ENCODE measurements at regions not wholly inside any gene's neighbourhood (a gene's known extent, or its start where the extent isn't known, plus 50 kb on each side); places are given as distances from the start of the nearest gene placed in this dataset.
A peak's percentile ranks its signal among the peaks of the same experiment; 100 is the strongest.

GRCh38 chr20:22470620-22471026 lies 113.7 kb downstream of the FOXA2 start:
- Histone ChIP-seq H3K36me3 (replicated peaks in 1 of 2; ENCODE audit: insufficient read depth in 1 of 2, low read depth in 2 of 2) (no peaks in the 10 kb centered on the region), H3K9me3 (no peaks in the 10 kb centered on the region), H3K4me3 (no peak overlapping the region), H3K4me1 (peaks cover 22% of the 10 kb centered on the region), H3K27ac (no peak overlapping the region), H3K27me3 (no peaks in the 10 kb centered on the region)
- WGBS, 2 donors: 27 to 29% methylated on average over 1 of the region's 1 CpG
- no peak for DNase-seq
- intact Hi-C loops (cut with DNase I): no loop called here
- TF ChIP-seq CTCF (IDR thresholded peaks at IDR 0.05) (no peak), POLR2A (IDR thresholded peaks at IDR 0.05) (no peak)
- no peak for ATAC-seq

GRCh38 chr20:22466447-22467171 lies 117.8 kb downstream of the FOXA2 start:
- Histone ChIP-seq H3K4me1 (peaks cover 34% of the 10 kb centered on the region), H3K27ac (peak overlapping the region in 3 of 4 donors; percentile 36 to 58 (median 53)), H3K4me3 (no peak overlapping the region), H3K36me3 (replicated peaks in 1 of 2; ENCODE audit: insufficient read depth in 1 of 2, low read depth in 2 of 2) (no peaks in the 10 kb centered on the region), H3K27me3 (no peaks in the 10 kb centered on the region), H3K9me3 (no peaks in the 10 kb centered on the region)
- DNase-seq (no peak), ATAC-seq (no peak)
- intact Hi-C loops (cut with DNase I): no loop called here
- no peak for TF ChIP-seq CTCF (IDR thresholded peaks at IDR 0.05)
- 71 to 76% methylated on average over 7 of the region's 7 CpGs for WGBS, 2 donors

GRCh38 chr20:22465622-22466446 lies 118.5 kb downstream of the FOXA2 start:
- H3K4me1 ChIP-seq: peaks cover 34% of the 10 kb centered on the region
- peak; percentile 71 for ATAC-seq
- intact Hi-C loops (cut with DNase I): no loop called here

GRCh38 chr20:22464312-22465003 lies 119.9 kb downstream of the FOXA2 start:
- Histone ChIP-seq H3K9me3 (no peaks in the 10 kb centered on the region), H3K4me1 (peaks cover 27% of the 10 kb centered on the region), H3K4me3 (no peak overlapping the region), H3K27ac (no peak overlapping the region), H3K27me3 (no peaks in the 10 kb centered on the region), H3K36me3 (replicated peaks in 1 of 2; ENCODE audit: insufficient read depth in 1 of 2, low read depth in 2 of 2) (no peaks in the 10 kb centered on the region)
- no peak for ATAC-seq
- TF ChIP-seq POLR2A (IDR thresholded peaks at IDR 0.05): no peak
- no peak for TF ChIP-seq CTCF (IDR thresholded peaks at IDR 0.05)
- WGBS, 2 donors: 78 to 81% methylated on average over 5 of the region's 5 CpGs
- DNase-seq: no peak
- intact Hi-C loops (cut with DNase I): no loop called here

More at GRCh38 chr20:22465622-22466446, 118.5 kb downstream of the FOXA2 start:
- Histone ChIP-seq H3K9me3 (no peaks in the 10 kb centered on the region), H3K27me3 (no peaks in the 10 kb centered on the region), H3K36me3 (replicated peaks in 1 of 2; ENCODE audit: insufficient read depth in 1 of 2, low read depth in 2 of 2) (no peaks in the 10 kb centered on the region), H3K27ac (peak overlapping the region in 3 of 4 donors; percentile 36 to 58 (median 53)), H3K4me3 (no peak overlapping the region)
- peak in 2 of 4 donors; percentile 35 to 39 for DNase-seq
- TF ChIP-seq POLR2A (IDR thresholded peaks at IDR 0.05) (no peak), CTCF (IDR thresholded peaks at IDR 0.05) (no peak)
- WGBS, 2 donors: 32 to 33% methylated on average over 5 of the region's 5 CpGs

All from body of pancreas (tissue), 4 donors.